ENCODE measurements at regions not wholly inside any gene's neighbourhood (a gene's known extent, or its start where the extent isn't known, plus 50 kb on each side); places are given as distances from the start of the nearest gene placed in this dataset.

GRCh38 chr4:181536811-181537434 is 706.3 kb upstream of the TENM3 start:
- DNase-seq (ENCODE audit: low read depth), result peak; percentile 42
- TF ChIP-seq CTCF (IDR thresholded peaks at IDR 0.05; ENCODE audit: control insufficient read depth, extremely low read depth, insufficient read depth), result no peak
- no peak overlapping the region for H3K4me3 ChIP-seq (ENCODE audit: low read depth, low read length)

GRCh38 chr4:181538431-181538830 is 704.8 kb upstream of the TENM3 start:
- no peak for DNase-seq (ENCODE audit: low read depth)
- H3K4me3 ChIP-seq (ENCODE audit: low read depth, low read length), result no peak overlapping the region
- no peak for TF ChIP-seq CTCF (IDR thresholded peaks at IDR 0.05; ENCODE audit: control insufficient read depth, extremely low read depth, insufficient read depth)

GRCh38 chr4:181541396-181541795 is 701.8 kb upstream of the TENM3 start:
- TF ChIP-seq CTCF (IDR thresholded peaks at IDR 0.05; ENCODE audit: control insufficient read depth, extremely low read depth, insufficient read depth), result no peak
- DNase-seq (ENCODE audit: low read depth), result no peak
- H3K4me3 ChIP-seq (ENCODE audit: low read depth, low read length), result no peak overlapping the region

- TF ChIP-seq CTCF (IDR thresholded peaks at IDR 0.05; ENCODE audit: control insufficient read depth, extremely low read depth, insufficient read depth), result no peak
- no peak overlapping the region for H3K4me3 ChIP-seq (ENCODE audit: low read depth, low read length)
- DNase-seq (ENCODE audit: low read depth), result no peak
These were observed 694.2 kb upstream of the TENM3 start for GRCh38 chr4:181548873-181549575.

GRCh38 chr4:181549576-181550188 is 693.5 kb upstream of the TENM3 start:
- no peak for TF ChIP-seq CTCF (IDR thresholded peaks at IDR 0.05; ENCODE audit: control insufficient read depth, extremely low read depth, insufficient read depth)
- DNase-seq (ENCODE audit: low read depth), result no peak
- H3K4me3 ChIP-seq (ENCODE audit: low read depth, low read length), result no peak overlapping the region

- H3K4me3 ChIP-seq (ENCODE audit: low read depth, low read length), result no peak overlapping the region
- no peak for TF ChIP-seq CTCF (IDR thresholded peaks at IDR 0.05; ENCODE audit: control insufficient read depth, extremely low read depth, insufficient read depth)
- no peak for DNase-seq (ENCODE audit: low read depth)
These were observed 692.8 kb upstream of the TENM3 start for GRCh38 chr4:181550381-181550780.

Data from LNCaP clone FGC (cell line).